GM18868 (cell line): ENCODE measurements at regions not wholly inside any gene's neighbourhood (a gene's known extent, or its start where the extent isn't known, plus 50 kb on each side); places are given as distances from the start of the nearest gene placed in this dataset.
"Not testable (repeated sequence)": the region's sequence is repeated elsewhere in the genome, so short reads cannot be mapped to it uniquely, and the experiment has no call there.

Experiments used
- ATAC-seq: cut with Tn5 transposase; IDR thresholded peaks from one replicate; pipeline ENCODE4 v1.9.1; 2021; ENCODE audit warnings: mild to moderate bottlenecking, moderate library complexity; ENCODE audit not compliant: unreplicated experiment

DNA sequence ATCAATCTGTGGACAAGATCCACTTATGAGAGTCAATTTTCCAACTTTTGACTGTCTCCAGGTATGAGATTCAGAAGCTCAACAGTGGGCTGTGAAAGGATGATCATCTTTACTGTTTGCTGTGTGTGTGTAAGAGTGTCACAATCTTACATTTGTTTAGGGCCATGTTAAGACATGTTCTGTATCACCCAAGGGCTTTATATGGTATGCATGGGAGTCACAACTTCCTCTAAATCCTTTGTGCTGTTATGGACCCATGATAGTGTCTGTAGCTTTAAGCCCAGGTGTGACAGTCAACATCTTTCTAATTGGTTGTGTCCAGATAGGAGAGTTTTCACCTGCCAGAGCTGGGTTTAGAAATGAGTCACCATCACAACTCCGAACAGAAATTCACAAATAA is 70.2 kb downstream of the ZNF726 start:
- not testable (repeated sequence) for ATAC-seq

DNA sequence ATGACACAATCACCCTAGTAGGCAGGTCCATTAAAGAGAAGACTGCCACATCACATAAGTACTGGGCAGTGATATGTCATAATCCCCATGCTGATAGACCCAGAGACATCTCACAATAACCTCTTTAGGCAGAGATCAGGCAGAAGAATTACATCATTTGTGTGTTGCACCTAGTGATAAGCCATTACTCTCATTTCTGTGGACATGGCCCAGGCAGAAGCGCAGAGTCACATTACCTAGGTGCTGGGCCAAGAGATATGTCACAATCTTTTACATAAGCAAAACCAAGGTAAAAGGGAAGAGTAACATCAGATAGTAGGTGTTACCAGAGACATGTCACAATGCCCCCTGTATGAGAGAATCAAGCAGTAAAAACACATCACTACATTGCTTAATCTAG is 71.9 kb downstream of the ZNF726 start:
- ATAC-seq = no peak

DNA sequence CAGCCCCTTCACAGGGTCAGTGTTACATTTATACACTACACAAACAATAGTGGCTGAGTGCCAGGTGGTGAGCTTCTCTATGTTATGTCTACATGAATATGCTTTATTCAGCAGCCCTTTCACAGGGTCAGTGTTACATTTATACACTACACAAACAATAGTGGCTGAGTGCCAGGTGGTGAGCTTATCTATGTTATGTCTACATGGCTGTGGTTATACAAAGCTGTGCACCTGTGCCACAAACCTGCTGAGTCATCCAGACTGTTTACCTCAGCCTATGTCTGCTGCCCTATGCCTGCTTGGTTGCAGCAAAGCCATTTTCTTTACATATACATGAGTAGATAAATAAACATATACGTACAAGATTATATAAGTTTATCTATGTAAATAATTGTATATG is 76.5 kb downstream of the ZNF726 start:
- ATAC-seq = no peak

DNA sequence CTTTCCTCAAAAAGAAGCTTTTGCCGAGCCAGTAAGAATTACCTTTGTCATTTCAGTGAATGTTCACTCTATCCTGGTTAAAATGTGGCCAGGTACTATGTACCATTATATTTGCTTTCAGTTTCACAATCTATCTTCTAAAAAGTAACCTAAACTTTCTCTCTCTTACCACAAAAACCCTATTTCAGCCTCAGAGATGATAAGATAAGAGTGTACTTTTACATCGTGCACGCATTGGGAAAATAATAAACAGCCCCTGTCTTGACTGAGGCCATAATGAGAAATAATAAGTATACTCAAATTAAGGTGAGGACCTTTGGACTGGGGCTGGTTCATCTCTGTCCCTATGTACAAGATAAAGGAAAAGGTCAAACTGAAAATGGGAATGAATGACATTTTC is 77.7 kb downstream of the ZNF726 start:
- ATAC-seq = no peak

DNA sequence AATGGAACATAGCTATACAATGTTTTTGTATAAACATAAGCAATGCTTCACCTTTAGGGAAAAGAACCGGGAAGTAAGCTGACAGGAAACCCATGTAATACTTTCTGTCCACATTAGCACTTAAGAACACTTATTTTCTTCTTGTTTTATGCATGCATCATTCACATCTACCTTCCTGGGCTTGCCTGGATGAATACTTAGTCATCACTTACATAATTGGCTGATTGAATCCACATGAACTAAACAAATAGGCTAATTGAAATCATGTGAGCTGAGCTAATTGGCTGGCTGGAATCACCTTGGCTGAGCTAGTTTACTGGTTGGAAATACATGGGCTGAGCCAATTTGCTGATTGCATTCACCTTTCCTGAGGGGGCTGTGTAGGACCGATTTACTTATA is 78.8 kb downstream of the ZNF726 start:
- ATAC-seq = no peak

DNA sequence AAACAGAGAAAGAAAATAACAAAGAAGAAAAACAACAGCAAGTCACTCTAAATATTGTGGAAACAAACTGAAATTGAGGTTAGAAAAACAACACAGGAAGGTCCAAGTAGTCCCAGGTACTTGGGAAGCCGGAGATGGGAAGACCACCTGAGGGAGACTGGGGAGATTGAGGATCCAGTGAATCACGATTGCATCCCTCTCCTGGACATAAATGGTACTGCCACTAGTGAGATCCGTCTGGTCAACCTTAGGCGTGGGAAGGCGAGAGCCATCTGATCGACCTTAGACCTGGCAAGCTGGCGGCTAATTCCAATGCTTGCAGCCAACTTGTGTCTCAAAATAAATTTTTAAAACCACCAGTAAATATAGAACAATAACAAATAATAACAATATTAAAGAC is 81.9 kb downstream of the ZNF726 start:
- ATAC-seq = no peak

DNA sequence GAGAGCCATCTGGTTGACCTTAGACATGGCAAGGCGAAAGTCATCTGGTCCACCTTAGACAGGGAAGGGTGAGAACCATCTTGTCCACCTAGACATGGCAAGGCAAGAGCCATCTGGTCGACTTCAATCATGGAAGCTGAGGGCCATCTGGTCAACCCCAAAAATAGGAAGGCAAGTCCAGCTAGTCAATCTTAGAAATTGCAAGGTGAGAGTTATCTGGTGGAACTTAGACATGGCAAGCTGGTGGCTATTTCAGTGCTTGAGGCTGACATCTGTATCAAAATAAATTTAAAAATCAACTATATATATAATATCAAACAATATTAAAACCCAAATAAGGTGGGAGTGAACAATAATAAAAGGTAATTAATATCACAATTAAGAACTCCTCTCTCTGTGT is 83.9 kb downstream of the ZNF726 start:
- no peak for ATAC-seq

DNA sequence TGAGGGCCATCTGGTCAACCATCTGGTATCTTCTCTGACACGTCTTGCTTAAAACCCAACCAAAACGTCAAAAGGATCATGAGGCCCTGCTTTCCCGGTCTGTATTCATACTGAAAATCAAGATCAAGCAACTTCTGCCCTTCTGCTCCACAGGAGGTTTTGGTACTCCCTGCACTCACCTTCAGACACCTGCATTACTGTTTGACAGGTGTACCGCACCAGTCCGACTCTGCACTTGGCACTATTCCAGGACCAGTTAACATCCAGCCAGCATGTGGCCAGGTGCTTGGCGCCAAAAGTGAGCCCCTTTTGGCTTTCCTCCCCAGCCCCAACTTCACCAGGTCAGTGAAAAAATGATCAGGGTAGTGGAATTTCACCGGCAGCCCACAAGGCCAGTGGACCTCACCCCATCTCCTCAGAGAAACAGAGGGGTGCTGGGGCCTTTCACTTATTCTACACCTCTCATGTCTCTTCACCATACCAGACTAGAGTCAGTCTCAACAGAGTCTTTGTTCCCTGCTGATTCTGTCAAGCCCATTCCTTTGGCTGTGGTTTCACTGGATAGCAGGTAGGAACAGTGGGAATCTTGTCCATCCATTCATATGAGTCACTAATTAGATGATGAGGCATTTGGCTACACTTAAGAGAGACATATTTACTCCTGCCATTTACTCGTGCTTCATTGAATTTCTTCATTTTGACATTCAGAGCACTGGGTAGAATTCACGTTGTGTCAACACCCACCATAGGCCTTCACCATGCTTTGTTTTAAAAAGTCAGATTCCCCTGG is 85.3 kb downstream of the ZNF726 start:
- no peak for ATAC-seq

DNA sequence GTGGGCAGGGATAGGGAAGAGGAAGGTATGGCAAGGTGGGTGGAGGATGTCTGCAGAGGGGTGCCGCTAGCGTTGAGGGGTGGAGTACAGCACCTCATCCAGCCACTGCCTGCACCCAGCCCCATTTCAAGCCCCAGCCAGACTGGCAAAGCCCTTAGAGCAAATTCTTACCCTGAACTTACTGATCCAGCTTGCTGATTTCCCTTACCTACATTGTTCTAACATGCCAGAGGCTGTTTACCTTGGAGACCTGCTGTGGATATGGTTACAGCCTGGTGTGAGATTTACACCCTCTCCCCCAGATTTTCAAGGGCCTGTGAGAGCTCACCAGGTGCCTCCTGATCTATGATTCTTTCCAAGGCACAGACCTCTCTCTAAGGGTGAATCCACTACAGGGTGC is 86.0 kb downstream of the ZNF726 start:
- ATAC-seq = no peak

DNA sequence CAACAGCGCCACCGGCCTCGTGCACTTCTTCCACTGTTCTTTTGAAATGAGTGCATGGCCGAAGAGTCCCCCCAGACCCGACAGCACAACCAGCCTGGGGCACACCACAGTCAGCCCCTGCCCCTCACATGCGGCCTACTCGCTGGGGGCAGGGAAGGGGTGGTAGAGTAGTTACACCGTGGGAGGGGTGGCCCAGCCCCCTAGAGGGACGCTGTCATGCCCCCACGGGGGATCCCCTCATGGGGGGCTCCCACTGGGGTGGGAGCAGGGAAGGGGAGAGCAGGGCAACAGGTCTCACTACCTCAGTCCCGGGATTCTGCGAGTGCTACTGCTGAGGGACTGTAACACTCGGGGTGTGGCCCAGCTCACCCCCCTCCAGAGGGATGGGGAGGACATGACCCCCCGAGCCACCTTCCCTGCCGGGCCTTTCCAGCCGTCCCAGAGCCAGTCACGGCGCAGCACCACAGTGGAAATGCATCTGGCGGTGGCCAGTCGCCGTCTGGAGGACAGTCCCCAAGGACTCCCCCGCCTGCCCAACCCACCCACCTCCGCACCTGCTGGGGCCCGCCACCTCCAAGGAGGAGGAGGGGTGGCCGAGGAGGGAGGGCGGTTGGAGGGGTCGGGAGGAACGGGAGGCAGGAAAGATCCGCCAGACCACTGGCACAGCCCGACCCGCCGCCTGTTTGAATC is 84.6 kb upstream of the ZNF254 start:
- ATAC-seq = no peak

DNA sequence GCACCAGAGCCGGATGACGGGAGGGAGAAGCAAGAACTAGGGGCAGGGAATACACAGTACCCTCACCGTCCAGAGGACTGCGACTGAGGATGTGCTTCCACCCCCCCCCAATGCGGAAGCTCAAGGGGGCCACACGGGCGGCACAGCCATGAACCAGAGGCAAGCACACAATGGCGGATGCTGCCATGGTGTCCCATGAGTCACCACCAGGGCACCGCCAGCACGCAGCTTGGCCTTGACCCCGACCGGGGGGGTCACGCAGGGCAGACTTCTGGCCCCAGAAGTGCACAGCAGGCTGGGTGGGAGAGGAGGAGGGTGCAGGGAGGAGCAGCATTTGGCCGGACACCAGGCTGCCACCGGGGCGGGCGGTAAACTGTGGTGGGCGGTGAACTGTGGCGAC is 83.5 kb upstream of the ZNF254 start:
- ATAC-seq = no peak

DNA sequence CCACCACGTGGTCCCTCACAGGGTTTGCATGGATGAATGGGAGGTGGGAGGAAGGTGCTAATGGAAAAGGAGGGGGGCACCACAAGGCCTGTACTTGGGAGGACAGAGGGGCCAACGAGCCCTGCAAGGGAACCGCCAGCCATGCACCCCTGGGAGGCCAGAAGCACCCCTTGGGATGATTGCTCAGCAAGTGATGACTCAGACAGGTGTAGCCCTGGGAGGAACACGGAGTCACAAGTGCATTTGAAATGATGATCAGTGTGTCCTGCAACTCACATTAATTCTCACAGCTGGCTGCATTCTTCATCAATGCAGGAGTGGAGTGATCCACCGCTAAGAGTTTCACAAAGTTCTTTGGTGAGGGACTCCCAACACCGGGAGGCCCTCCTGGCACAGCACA is 82.8 kb upstream of the ZNF254 start:
- ATAC-seq = no peak

DNA sequence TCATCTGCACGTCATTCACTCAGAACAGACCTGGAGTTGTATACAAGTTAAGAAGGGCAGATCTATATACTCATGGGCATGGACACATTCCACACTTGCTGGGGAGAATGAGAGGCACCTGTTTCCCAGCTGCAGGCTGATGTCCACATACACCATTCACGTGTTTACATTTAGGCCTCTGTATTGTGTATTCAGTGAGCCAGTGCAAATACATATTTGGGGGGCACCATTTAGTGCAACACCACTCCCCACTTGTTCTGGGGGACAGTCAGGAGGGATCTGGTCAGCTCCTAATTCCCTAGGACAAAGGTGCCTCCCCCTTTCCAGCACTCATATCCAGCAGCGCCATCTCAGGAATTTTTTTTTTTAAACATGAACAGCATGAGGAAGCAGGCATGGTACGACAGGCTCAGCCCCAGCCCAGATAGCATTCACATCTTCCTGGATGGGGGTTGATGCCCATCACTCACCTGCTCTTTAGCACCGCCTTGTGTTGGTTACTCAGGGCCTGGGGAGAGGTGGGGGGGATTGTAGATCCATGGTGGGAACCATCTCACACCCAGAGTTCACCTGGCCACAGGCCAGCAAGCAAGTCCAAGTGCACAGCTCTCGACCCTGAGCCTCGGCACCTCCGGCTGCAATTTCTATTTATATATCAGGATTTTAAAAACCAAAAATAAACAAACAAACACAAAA is 56.9 kb upstream of the ZNF254 start:
- ATAC-seq = no peak

DNA sequence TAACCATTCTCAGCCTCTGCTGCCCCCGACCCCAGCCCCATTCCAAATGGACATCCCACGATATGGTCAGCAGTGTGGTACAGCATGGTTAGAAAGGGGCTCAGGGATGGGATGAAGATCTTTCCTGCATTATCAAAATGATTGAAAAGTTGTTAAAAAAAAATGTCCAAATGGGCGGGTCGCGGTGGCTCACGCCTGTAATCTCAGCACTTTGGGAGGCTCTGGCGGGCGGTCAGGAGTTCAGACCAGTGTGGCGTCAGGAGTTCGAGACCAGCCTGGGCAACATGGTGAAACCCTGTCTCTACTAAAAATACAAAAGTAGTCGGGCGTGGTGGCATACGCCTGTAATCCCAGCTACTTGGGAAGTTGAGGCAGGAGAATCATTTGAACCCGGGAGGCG is 54.3 kb upstream of the ZNF254 start:
- ATAC-seq = no peak

DNA sequence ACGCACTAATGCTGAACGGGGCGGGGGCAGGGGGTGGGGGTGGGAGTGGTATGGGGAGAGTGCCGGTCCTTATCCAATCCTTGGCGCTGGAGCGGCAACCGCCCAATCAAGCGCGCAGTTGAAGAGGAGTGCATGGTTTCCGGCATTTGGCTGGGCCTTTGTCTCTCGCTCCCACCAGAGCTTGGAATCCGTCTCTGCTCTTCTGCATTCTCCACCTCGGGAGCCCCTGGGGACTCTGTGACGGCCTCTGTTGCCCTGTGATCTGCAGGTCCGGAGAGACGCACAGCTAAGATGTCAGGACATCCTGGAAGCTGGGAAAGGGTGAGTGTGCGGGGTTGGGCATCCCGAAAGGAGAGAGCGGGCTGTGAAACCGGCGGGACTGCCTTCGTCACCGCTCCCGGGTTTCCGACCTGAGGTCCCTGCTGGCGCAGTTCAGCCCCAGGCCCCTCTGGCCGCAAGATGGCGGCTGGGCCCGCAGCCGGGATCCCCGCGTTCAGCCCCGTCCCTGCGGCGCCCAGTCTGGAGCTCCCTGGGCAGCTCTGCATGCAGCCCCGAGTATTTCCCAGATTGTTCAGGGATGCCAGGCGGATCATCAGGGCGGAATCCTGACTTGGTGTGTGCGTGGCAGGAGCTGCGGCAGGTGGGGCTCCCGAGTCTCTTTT is 53.6 kb upstream of the ZNF254 start:
- ATAC-seq = peak; percentile 97

DNA sequence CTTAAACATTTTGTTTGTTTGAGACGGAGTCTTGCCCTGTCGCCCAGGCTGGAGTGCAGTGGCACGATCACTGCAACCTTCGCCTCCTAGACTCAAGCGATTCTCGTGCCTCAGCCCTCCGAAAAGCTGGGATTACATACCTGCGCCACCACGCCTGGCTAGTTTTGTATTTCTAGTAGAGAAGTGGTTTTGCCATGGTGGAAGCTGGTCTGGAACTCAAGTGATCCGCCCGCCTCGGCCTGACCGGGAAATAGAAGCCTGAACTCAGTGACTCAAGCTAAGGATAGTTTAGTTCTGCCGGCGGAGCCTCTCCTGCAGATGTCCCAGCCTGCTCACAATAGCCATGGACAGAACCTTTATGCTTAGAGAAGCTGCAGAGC is 53.0 kb upstream of the ZNF254 start:
- ATAC-seq = peak; percentile 27

DNA sequence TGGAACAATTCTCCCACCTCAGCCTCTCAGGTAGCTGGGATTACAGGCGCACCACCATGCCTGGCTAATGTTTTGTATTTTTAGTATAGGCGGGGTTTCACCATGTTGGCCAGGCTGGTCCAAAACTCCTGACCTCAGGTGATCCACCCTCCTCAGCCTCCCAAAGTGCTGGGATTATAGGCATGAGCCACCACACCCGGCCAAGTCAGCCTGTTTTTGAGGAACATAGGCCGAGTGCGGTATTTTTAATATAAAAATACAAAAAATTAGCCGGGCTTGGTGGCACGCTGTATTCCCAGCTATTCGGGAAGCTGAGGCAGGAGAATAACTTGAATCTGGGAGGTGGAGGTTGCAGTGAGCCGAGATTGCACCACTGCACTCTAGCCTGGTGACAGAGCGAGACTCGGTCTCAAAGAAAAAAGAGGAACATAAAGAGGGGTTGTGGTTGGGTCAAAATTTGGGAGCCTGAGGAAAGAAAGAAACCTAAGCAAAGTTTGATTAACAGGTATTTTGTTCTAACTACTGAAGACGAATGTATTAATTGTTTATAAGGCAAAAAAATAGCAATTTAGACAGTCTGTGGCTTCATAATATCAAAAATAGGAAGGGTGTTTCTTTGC is 51.6 kb upstream of the ZNF254 start:
- ATAC-seq = not testable (repeated sequence)
